ENCODE measurements at regions not wholly inside any gene's neighbourhood (a gene's known extent, or its start where the extent isn't known, plus 50 kb on each side); places are given as distances from the start of the nearest gene placed in this dataset.

DNA sequence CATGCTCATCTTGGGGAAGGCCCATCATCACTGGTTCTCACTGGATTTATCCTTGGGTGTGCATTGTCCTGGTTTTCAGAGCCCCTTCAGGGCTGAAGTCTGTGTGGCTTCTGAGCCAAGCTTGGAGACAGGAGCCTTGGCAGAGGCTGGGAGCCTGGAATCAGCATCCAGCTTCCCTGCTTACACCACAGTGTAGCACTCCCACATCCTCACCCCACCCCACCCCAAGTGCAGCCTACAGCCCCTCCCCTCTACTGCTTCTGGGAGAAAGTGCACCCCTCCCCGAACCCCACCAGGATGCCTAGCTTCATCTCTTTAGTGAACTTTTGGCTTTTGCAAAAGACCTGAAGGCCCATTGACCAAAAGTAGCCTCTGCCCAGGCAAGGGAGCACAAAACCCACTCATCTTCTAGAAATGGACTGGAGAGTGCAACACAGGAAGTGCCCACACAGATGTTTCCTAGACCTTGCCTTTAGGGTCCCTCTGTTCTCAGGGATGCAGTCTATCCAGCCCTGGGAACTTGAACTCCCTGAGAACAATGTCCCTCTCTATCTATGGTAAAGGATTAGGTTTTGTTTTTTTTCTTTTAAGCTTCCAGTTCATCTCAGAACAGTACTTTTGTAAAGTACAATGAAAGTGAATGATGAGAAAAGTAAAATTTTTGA, 189.7 kb downstream of the PALM2AKAP2 start:
- Histone ChIP-seq H3K36me3 (ENCODE audit: control insufficient read depth, insufficient read depth, low read length) (no peaks in the 10 kb centered on the region; the same call in 1 of the 2 replicates), H2BK15ac (ENCODE audit: low read depth, low read length) (no peak overlapping the region), H3K27me3 (ENCODE audit: control insufficient read depth, insufficient read depth, low read length) (no peaks in the 10 kb centered on the region), H2AK5ac (ENCODE audit: low read depth, low read length) (peak overlapping the region; percentile 89; the same call in 1 of the 2 replicates), H3K9ac (ENCODE audit: low read depth, low read length) (no peak overlapping the region), H4K8ac (ENCODE audit: low read depth in 2 of 2, low read length in 2 of 2) (no peak overlapping the region), H2BK20ac (ENCODE audit: low read depth, low read length) (peak overlapping the region; percentile 59; the same call in 1 of the 2 replicates), H4K91ac (ENCODE audit: insufficient read depth, low read depth, low read length) (peak overlapping the region; percentile 19; the same call in 1 of the 2 replicates), H3K18ac (ENCODE audit: low read depth, low read length) (peak overlapping the region; percentile 32; the same call in 1 of the 2 replicates), H3K79me1 (ENCODE audit: low read depth in 1 of 2, low read length in 2 of 2) (peaks cover 15 to 62% of the 10 kb centered on the region in 2 experiments), H3K9me1 (ENCODE audit: insufficient read depth, low read length) (peaks cover 22% of the 10 kb centered on the region), H3K9me3 (ENCODE audit: control insufficient read depth, insufficient read depth, low read length) (no peaks in the 10 kb centered on the region), H3K4me2 (ENCODE audit: low read depth, low read length) (no peak overlapping the region), H2BK120ac (ENCODE audit: low read depth, low read length) (peak overlapping the region; percentile 79), H3K4me1 (ENCODE audit: control insufficient read depth, insufficient read depth, low read length) (peaks cover 24% of the 10 kb centered on the region), H3K4me3 (ENCODE audit: insufficient read depth, low read depth, low read length) (no peak overlapping the region), H4K20me1 (ENCODE audit: insufficient read depth, low read length) (peaks cover 7% of the 10 kb centered on the region; the same call in 1 of the 2 replicates), H3K56ac (ENCODE audit: extremely low read depth, insufficient read depth, low read length) (no peak overlapping the region), H2AFZ (replicated peaks; ENCODE audit: low read length, poor library complexity) (peak overlapping the region; percentile 56), H3K23ac (ENCODE audit: low read depth, low read length) (0 out of 2 replicates have a peak overlapping the region, but pooled peaks have one; percentile 1), H3K4ac (ENCODE audit: low read depth, low read length) (peak overlapping the region; percentile 73), H2AK9ac (replicated peaks; ENCODE audit: low read depth, low read length, poor library complexity) (no peak overlapping the region), H3K14ac (replicated peaks; ENCODE audit: low read depth, low read length) (peak overlapping the region; percentile 10; the same call in 1 of the 2 replicates), H2BK5ac (ENCODE audit: low read depth, low read length, poor library complexity, severe bottlenecking) (no peak overlapping the region), H3K27ac (ENCODE audit: insufficient read depth, low read length) (no peak overlapping the region), H4K5ac (ENCODE audit: low read depth, low read length) (peak overlapping the region; percentile 33; the same call in 1 of the 2 replicates)
- BruUV-seq (replicated peaks): no TSS peak
- DNase-seq (peak; percentile 28), ATAC-seq (ENCODE audit: low read depth) (no peak)
- in situ Hi-C loops (cut with MboI; ENCODE audit: low sequenced_read_pairs): no loop called here
- intact Hi-C loops (cut with micrococcal nuclease): loop anchor here (5.0 kb wide), 2 partner anchors 83 to 183 kb away; no protein-coding TSS in a partner anchor
- no peak for TF ChIP-seq MAFK (IDR thresholded peaks at IDR 0.05; ENCODE audit: low read depth, low read length)
- TF ChIP-seq RFX5 (IDR thresholded peaks at IDR 0.05; ENCODE audit: low read depth, low read length): no peak
- no peak for TF ChIP-seq MAZ (IDR thresholded peaks at IDR 0.05; ENCODE audit: borderline replicate concordance, low read depth, low read length)
- TF ChIP-seq, protein P1, sequence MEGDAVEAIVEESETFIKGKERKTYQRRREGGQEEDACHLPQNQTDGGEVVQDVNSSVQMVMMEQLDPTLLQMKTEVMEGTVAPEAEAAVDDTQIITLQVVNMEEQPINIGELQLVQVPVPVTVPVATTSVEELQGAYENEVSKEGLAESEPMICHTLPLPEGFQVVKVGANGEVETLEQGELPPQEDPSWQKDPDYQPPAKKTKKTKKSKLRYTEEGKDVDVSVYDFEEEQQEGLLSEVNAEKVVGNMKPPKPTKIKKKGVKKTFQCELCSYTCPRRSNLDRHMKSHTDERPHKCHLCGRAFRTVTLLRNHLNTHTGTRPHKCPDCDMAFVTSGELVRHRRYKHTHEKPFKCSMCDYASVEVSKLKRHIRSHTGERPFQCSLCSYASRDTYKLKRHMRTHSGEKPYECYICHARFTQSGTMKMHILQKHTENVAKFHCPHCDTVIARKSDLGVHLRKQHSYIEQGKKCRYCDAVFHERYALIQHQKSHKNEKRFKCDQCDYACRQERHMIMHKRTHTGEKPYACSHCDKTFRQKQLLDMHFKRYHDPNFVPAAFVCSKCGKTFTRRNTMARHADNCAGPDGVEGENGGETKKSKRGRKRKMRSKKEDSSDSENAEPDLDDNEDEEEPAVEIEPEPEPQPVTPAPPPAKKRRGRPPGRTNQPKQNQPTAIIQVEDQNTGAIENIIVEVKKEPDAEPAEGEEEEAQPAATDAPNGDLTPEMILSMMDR (conservative IDR thresholded peaks at IDR 0.05; ENCODE audit: low read depth, low read length): no peak
- no peak for TF ChIP-seq POLR2A (IDR thresholded peaks at IDR 0.05; ENCODE audit: low read depth, low read length)
- TF ChIP-seq MXI1 (IDR thresholded peaks at IDR 0.05; ENCODE audit: borderline replicate concordance, low read depth, low read length): no peak
- TF ChIP-seq RCOR1 (IDR thresholded peaks at IDR 0.05; ENCODE audit: insufficient replicate concordance, low read length): no peak
- TF ChIP-seq CHD1 (IDR thresholded peaks at IDR 0.05; ENCODE audit: low read depth, low read length): no peak
- TF ChIP-seq FOS (IDR thresholded peaks at IDR 0.05; ENCODE audit: low read depth, low read length): no peak
- no peak for TF ChIP-seq BHLHE40 (IDR thresholded peaks at IDR 0.05; ENCODE audit: low read depth, low read length)
- no peak for TF ChIP-seq NFE2L2 (IDR thresholded peaks at IDR 0.05; ENCODE audit: low read depth, low read length)
- no peak for TF ChIP-seq SMC3 (IDR thresholded peaks at IDR 0.05; ENCODE audit: low read depth, low read length)
- TF ChIP-seq, protein P2, sequence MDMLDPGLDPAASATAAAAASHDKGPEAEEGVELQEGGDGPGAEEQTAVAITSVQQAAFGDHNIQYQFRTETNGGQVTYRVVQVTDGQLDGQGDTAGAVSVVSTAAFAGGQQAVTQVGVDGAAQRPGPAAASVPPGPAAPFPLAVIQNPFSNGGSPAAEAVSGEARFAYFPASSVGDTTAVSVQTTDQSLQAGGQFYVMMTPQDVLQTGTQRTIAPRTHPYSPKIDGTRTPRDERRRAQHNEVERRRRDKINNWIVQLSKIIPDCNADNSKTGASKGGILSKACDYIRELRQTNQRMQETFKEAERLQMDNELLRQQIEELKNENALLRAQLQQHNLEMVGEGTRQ (IDR thresholded peaks at IDR 0.05; ENCODE audit: low read depth, low read length): no peak
- TF ChIP-seq, protein P3, sequence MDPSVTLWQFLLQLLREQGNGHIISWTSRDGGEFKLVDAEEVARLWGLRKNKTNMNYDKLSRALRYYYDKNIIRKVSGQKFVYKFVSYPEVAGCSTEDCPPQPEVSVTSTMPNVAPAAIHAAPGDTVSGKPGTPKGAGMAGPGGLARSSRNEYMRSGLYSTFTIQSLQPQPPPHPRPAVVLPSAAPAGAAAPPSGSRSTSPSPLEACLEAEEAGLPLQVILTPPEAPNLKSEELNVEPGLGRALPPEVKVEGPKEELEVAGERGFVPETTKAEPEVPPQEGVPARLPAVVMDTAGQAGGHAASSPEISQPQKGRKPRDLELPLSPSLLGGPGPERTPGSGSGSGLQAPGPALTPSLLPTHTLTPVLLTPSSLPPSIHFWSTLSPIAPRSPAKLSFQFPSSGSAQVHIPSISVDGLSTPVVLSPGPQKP (IDR thresholded peaks at IDR 0.05; ENCODE audit: borderline replicate concordance, low read depth, low read length): no peak
- no peak for TF ChIP-seq CEBPB (IDR thresholded peaks at IDR 0.05; ENCODE audit: low read depth, low read length)
- ChIA-PET CTCF (interaction anchor here (0.6 to 1.2 kb wide), 3 partner anchors 9 to 152 kb away, joined by 3 to 4 read pairs (median 3); no protein-coding TSS in a partner anchor), POLR2A (ENCODE audit: unreplicated experiment) (no interaction called here)
- dilution Hi-C loops (cut with HindIII; ENCODE audit: low sequenced_read_pairs, unreplicated experiment): no loop called here
- WGBS, 2 experiments (ENCODE audit: extremely low coverage in 2 of 2, insufficient read length in 1 of 2): 100% methylated on average over 1 of the region's 1 CpG; no CpG with 5 or more reads in 1 of the 2 experiments

Data from IMR-90 (cell line).